Dedifferentiated amniotic fluid mesenchymal stem cell (primary cell): ENCODE measurements at regions not wholly inside any gene's neighbourhood (a gene's known extent, or its start where the extent isn't known, plus 50 kb on each side); places are given as distances from the start of the nearest gene placed in this dataset.

Experiments used
- DNase-seq: peaks from one replicate; pipeline ENCODE4 v3.0.0-alpha.2; 2016; ENCODE audit errors: extremely low spot score

- DNase-seq = no peak
Measured at GRCh38 chr14:61847861-61848260, 85.6 kb downstream of the SNAPC1 start.

- no peak for DNase-seq
Measured at GRCh38 chr14:61854898-61855297, 92.7 kb downstream of the SNAPC1 start.

GRCh38 chr14:61860294-61860918 lies 98.2 kb downstream of the SNAPC1 start:
- DNase-seq = peak; percentile 53

GRCh38 chr14:61861320-61861865 lies 99.2 kb downstream of the SNAPC1 start:
- no peak for DNase-seq

- DNase-seq = no peak
Measured at GRCh38 chr14:61864329-61864898, 102.2 kb downstream of the SNAPC1 start.

- DNase-seq = no peak
Measured at GRCh38 chr14:61866932-61867920, 105.0 kb downstream of the SNAPC1 start.

- no peak for DNase-seq
Measured at GRCh38 chr14:61868846-61869245, 106.6 kb downstream of the SNAPC1 start.

GRCh38 chr14:61870163-61870562 lies 107.9 kb downstream of the SNAPC1 start:
- DNase-seq = no peak

- no peak for DNase-seq
Measured at GRCh38 chr14:61872452-61872851, 110.2 kb downstream of the SNAPC1 start.

- no peak for DNase-seq
Measured at GRCh38 chr14:61875483-61875882, 113.3 kb downstream of the SNAPC1 start.

- DNase-seq = no peak
Measured at GRCh38 chr14:61876362-61877034, 114.3 kb downstream of the SNAPC1 start.

GRCh38 chr14:61877035-61877390 lies 114.8 kb downstream of the SNAPC1 start:
- DNase-seq = no peak

GRCh38 chr14:61877768-61878167 lies 115.5 kb downstream of the SNAPC1 start:
- DNase-seq = no peak

GRCh38 chr14:61878931-61879330 lies 116.7 kb downstream of the SNAPC1 start:
- DNase-seq = no peak

GRCh38 chr14:61881046-61881445 lies 118.8 kb downstream of the SNAPC1 start:
- no peak for DNase-seq

GRCh38 chr14:61884711-61885110 lies 122.5 kb downstream of the SNAPC1 start:
- no peak for DNase-seq

GRCh38 chr14:61885203-61885961 lies 123.2 kb downstream of the SNAPC1 start:
- DNase-seq = no peak

GRCh38 chr14:61887628-61888027 lies 125.4 kb downstream of the SNAPC1 start:
- DNase-seq = no peak

GRCh38 chr14:61889914-61890351 lies 127.7 kb downstream of the SNAPC1 start:
- DNase-seq = no peak

- DNase-seq = no peak
Measured at GRCh38 chr14:61891170-61891569, 128.9 kb downstream of the SNAPC1 start.

GRCh38 chr14:61891810-61892209 lies 129.6 kb downstream of the SNAPC1 start:
- DNase-seq = no peak
